ENCODE measurements at regions not wholly inside any gene's neighbourhood (a gene's known extent, or its start where the extent isn't known, plus 50 kb on each side); places are given as distances from the start of the nearest gene placed in this dataset.

DNA sequence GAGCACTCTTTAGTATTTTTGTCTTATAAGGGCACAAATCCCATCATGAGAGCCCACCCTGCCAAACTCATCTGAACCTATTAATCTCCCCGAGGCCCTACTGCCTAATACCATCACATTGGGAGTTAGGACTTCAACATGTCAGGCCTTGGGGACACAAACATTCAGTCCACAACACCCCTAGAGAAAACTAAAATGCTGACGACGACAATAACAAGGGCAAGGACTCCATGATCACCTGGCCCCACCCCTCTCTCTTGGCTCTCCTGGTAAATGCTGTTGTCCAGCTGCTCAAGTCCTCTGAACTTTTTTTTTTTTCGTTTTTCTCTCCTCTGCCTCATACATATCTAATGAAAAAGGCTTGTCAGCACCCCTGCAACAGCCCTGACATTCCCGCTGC, 118.8 kb upstream of the MKI67 start:
- DNase-seq (ENCODE audit: low read depth) = no peak
- H3K4me3 ChIP-seq (ENCODE audit: low read length) = no peak overlapping the region
- TF ChIP-seq CTCF (conservative IDR thresholded peaks at IDR 0.05; ENCODE audit: low read depth, low read length) = no peak

DNA sequence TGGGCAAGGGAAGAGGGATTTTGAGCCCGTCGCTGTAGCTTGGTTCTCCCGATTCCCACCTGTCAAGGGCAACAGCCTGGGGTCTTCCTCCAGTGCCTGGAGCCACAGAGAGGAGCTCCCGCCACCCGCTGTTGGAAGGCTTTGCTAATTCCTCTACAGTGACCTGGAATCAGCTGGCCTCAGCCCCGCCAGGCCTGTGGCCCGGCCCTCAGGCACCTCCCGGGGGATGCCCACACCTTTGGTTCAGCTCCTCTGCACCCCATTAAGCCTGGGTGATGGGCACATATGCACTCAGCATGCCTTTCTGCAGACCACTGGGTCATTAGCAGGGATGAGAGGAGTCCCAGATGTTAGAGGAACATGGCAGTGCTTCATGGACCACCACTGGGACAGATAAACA, 121.4 kb upstream of the MKI67 start:
- no peak overlapping the region for H3K4me3 ChIP-seq (ENCODE audit: low read length)
- no peak for TF ChIP-seq CTCF (conservative IDR thresholded peaks at IDR 0.05; ENCODE audit: low read depth, low read length)
- DNase-seq (ENCODE audit: low read depth) = no peak

DNA sequence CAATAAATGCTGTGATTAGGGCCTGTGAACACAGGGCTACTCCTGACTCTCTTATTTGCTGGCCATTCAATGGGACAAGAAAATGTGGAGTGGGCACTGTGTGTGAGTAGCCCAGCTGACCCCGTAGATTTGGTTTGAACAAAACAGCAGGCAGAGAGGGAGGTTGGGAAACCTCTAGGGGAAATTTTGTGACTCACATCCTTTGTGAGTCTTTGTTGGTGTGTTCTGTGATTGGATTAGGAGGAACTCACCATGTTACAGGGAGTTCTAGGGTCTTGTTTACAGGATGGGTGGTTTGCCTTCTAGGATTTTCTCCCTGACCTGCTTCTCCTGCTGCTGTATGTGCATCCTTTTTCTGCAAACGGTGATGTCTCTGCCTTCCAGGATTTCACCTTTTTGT, 128.3 kb upstream of the MKI67 start:
- no peak for DNase-seq (ENCODE audit: low read depth)
- TF ChIP-seq CTCF (conservative IDR thresholded peaks at IDR 0.05; ENCODE audit: low read depth, low read length) = no peak
- no peak overlapping the region for H3K4me3 ChIP-seq (ENCODE audit: low read length)

DNA sequence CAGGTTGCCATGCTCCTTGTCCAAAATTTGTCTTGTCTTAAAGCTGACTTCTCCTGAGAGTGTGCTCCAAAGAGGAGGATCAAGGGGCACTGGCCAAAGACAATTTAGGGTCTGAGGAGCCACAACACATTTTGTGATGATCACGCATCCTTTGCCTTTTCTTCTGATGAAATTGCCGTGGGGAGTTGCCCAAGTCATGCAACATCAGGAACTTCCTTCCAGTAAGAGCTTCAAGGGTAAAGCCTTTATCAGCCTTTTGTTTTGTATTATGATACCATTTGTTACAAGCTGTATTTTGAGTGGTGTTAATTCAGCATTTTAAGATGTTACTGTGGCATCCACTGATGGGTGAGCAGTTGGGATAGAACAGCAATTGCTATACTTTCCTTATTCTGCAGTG, 131.2 kb upstream of the MKI67 start:
- no peak for DNase-seq (ENCODE audit: low read depth)
- no peak overlapping the region for H3K4me3 ChIP-seq (ENCODE audit: low read length)
- TF ChIP-seq CTCF (conservative IDR thresholded peaks at IDR 0.05; ENCODE audit: low read depth, low read length) = no peak

DNA sequence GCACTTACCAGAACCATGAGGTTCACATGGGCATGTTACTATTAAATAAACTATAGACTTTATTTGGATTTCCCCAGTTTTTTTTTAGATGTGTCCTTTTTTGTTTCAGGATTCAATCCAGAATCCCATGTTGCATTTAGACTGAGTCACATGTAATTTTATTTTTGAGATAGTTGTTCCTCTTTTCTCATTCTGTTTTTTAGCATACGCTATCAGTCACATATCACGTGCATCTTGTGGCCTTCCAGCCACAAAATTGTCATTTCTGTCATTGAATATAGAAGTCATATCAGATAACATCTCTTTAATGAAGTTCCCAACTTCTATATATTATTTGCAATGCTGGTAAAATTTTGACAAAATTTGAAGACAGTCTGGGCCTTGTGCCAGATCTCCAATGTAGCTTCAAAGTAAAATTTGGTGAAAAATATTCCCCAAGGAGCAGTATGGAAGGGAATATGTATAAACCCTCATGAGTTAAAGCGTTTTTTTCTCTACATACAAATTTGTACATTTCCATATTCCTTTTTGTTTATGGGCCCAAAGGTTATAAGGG, 132.3 kb upstream of the MKI67 start:
- H3K4me3 ChIP-seq (ENCODE audit: low read length) = no peak overlapping the region
- TF ChIP-seq CTCF (conservative IDR thresholded peaks at IDR 0.05; ENCODE audit: low read depth, low read length) = no peak
- no peak for DNase-seq (ENCODE audit: low read depth)

DNA sequence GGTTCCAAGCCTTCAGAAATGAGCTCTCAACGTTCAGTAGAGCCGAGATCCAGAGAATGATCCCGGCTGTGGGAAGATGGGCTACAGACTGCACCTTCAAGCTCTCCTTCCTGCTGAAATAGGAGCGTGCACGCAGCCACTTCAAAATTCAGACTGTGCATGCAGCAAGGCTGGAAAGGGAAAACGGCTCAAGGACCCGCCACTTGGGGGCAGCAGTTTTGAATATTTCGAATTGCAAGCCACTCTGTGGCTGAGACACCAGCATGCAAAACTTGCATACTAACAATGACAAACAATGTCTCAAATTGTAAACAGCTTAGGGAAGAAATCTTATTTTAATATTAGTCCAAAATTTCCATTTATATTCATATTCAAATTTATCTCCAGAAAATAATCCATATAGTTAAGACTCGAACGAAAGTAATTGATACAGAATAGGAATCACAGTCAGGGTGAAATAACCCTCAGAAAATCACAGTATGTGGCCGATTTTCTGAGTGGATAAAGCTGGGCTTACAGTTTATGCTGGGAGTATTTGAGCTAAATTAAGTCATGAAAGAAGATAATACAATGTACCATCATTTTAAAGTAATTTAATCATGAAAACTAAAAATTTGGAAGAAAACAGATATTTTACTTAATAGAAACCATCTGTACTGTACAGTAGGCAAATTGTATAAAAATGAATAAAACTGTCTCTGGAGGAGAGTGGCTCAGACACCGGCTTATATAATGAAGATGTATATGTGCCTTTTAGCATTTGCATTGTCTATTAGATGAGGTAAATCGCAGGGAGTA, 137.9 kb upstream of the MKI67 start:
- peak; percentile 1 for DNase-seq (ENCODE audit: low read depth)
- no peak overlapping the region for H3K4me3 ChIP-seq (ENCODE audit: low read length)
- peak; percentile 67 for TF ChIP-seq CTCF (conservative IDR thresholded peaks at IDR 0.05; ENCODE audit: low read depth, low read length)

GRCh38 chr10:128265596-128265995, 139.4 kb upstream of the MKI67 start:
- TF ChIP-seq CTCF (conservative IDR thresholded peaks at IDR 0.05; ENCODE audit: low read depth, low read length) = no peak
- DNase-seq (ENCODE audit: low read depth) = no peak
- no peak overlapping the region for H3K4me3 ChIP-seq (ENCODE audit: low read length)
